Umbilical cord (tissue), 1 donor: ENCODE measurements at regions not wholly inside any gene's neighbourhood (a gene's known extent, or its start where the extent isn't known, plus 50 kb on each side); places are given as distances from the start of the nearest gene placed in this dataset.

Experiments
- DNase-seq: peaks from one replicate; pipeline ENCODE4 v3.0.0-alpha.2; 2015; ENCODE audit warnings: low spot score

DNA sequence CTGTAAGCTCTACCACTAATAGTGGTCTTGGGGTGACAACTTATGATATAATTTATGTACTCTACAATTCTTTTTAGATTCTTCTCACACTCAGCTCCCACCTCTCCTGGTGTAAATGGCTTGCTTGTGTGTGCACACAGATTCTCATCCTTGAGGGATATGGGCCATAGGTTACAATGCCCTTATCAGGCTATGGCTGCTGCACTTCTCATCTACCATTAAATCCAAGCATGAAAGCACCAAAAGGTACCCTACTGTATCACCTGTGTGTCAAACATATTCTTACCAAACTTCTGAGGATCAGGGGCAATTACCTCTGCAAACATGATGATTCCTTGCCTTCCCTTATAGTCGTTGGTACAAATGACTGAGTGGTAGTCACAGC is 891.9 kb downstream of the SQOR start:
- DNase-seq: no peak

DNA sequence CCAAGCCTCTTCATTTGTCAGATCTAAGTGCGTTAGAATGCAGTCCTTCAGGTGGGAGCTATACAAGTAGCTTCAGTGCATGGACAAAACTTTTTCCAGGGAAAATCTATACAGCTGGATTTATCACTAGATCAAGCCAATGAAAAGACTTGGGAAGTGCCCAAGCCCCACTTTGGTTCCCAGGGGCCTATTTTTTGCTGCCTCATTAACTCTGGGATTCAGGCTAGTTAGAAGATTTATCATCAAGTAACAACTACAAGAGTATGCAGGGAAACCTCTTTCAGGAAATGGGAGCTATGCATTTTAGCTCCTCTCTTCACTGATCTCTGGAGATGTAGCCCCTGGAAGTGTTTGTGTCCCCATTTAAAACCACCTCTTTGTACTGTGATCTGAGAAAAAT is 908.8 kb downstream of the SQOR start:
- no peak for DNase-seq

DNA sequence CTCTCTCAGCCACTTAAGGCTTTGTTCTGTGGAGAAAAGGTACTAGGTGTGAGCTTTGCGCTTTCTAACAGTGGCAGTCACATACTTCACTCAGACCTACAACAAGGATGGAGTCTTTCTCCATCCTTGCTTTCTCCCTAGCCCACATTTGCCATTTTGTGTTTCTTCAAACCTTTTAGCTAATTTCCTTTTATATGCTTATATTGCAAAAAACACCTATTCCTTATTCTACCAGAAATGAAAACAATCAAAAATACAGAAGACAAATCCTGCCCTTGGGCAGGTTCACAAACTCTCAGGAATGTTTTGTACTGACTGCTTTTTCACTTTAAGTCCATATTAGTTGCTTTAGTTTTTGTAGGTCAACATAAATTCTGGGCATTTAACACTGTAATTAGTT is 914.2 kb downstream of the SQOR start:
- DNase-seq: no peak

DNA sequence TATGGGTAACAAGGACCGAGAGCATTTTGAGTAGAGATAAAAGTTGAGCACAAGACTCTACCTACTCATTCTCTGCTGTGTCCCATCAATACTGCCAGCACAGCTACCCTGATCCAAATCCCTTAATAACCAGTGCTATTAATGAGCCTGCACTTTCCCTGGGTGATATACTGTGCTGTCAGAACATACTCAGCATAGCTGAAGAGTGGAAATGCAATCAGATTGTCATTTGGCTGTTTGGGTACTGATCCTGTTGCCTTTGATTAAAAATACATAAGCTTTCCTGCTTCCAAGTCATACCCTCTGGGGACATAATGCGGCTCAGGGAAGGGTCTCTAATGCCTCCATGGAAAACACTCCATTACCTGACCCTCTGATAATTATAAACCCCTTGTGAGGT is 917.5 kb downstream of the SQOR start:
- DNase-seq: no peak

DNA sequence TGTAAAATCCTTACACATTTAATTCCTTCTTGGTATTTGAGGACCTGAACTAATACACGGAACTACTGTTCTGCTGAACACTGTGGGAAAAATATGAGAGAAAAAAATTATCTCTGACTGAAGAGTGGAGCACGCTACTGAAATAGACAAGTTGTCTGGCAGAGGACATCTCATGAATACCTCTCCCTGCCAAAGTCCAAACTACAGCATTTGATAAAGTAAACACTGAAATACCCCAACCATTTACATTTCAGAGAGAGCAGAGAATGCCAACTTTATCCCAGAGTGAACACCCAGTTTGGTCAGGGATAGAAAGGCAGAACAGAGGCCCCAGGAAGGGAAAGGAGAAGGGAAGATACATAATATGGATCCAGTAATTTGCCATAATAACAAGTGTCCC is 920.7 kb downstream of the SQOR start:
- no peak for DNase-seq

DNA sequence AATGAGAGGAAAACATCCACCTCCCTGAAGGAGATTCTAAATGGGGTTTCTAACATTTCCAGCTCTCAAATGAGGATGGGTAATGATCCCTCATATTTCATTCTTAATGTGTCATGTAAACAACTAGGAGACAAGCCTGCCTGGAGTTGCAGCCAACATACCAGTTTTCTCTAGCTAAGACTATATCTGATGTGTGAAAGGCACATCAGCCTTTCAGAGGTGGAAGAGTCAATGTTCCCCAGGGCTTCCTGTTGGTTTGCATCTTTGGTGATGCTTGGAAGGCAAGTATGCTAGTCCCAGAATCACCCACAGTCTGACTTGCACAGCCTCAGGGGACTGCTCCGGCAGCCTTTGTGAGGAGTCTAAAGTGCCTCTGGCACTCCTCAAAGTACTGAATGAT is 921.2 kb downstream of the SQOR start:
- no peak for DNase-seq

DNA sequence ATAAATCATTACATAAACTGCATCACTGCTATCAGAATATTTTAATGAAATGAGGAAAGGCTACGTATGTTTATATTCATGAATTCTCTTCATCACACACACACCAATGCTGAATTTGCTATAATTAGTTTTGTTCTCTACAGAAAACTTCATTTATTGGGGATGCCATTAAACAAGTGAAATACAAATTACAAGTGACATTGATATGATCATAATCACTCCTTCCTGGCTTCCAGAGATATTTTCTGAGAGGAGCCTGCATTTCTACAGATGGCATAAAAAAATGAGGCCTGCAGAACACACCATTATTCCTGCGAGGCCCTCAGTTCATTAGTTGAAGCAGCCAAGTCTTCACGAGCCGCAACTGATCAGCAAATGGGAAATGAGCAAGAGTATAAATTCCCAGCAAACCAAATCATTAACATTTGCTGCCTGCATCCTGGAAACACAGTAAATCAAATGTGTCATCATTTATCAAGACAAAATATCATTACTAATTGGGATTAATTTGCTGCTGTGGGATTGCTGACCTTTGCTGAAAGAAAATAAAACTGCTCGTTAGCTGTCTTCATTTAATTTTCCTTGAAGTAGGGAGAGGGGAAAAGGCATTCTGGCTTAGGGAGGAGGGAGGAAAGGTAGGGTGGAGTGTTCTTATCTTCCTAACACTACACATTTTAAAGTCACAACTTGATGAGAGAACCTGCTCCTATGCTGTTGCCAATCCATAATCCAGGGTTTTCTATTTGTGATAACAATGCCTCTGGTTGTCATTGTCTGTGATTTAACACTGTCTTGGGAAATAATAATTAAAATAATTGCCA is 921.9 kb downstream of the SQOR start:
- DNase-seq: no peak

DNA sequence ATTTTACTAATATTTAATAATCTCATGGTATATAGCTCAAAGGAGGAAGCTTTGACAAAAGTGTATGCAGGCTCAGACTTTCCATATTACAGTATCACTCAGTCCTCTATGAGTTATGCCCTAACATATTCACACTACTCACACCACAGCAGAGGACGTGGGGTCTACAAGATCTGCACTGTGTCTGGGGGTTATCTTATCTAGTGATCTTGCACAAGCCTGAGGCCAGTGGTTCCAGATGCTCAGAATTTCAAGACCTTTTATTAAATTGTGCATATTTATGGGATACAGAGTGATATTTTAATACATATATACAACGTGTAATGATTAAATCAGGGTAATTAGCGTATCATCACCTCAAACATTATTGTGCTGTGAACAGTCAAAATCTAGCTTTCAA is 933.1 kb downstream of the SQOR start:
- no peak for DNase-seq

DNA sequence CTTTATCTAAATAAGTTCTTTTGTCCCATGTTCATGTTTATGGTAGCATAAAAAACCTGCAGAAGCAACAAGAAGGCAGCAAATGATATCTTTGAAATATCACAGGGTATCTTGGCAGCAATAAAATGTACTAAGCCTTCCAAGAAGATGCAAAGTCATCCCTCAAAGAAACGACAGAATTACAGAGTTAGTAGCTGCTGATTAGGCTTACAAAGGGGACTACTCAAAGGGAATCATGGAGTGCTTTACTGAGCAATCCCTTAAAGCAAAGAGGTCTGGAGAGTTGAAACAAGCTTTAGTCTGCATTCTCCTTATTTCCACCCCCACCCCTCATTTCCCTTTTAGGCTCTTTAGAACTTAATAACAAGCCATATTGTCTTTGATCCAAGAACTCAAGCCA is 935.0 kb downstream of the SQOR start:
- DNase-seq: peak; percentile 98

DNA sequence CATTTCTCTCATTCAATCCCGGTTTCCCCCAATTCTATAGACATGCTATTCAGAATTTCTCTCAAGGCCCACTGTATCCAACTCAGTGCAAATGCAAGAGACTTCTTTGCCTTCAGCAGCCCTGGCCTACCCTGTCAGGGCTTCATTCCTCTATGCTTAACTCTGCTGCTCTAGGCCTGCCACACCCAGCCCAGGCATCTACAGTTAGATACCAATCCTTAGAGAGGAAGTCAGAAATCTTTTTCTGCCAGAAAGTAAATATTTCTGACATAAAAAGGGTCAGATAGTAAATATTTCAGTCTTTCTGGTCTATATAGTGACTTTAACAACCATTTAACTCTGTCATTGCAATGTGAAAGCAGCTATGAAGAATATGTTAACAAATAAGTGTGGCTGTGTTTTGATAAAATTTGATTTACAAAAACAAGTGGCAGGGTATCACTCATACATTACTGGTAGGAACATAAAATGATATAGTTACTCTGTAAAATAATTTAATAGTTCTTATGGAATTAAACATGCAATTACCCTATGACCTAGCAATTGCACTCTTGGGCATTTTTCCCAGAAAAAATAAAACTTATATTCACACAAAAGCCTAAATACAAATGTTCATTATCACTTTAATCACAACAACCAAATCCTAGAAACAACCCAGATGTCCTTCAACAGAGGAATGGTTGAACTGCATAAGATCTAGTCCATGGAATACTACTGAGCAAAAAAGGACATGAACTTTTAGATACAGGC is 942.0 kb downstream of the SQOR start:
- DNase-seq: peak; percentile 91

DNA sequence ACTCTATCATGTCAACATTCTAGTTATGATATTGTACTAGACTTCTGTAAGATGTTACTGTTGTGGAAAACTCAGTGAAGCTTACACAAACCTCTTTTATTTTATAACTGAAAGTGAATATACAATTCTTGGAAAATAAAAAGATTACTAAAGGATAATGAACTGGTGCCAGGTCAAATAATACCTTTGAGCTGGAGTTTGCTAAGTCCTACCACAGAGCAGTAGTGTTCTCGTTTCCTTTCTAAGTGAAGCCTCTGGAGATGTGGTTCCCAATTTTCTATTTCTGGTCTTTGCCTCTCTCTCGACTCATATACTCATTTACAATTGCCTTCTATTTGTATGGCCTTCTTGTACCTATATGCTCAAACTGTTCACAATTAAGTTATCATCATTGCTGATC is 942.9 kb downstream of the SQOR start:
- DNase-seq: no peak

DNA sequence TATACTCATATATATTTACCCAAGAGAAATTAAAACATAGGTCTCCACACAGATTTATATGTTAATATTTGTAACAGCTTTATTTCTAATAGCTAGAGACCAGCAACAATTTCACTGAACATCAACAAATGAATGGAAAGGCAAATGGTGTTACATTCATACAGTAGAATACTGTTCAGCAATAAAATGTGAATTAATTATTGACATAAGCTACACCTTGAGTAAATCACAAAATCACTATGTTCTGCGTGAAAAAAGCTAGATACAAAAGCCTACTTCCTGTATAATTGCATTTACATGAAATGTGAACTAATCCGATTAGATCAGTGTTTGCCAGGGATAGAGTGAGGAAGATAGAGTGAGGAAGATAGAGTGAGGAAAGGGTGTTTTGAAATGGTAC is 945.7 kb downstream of the SQOR start:
- no peak for DNase-seq

DNA sequence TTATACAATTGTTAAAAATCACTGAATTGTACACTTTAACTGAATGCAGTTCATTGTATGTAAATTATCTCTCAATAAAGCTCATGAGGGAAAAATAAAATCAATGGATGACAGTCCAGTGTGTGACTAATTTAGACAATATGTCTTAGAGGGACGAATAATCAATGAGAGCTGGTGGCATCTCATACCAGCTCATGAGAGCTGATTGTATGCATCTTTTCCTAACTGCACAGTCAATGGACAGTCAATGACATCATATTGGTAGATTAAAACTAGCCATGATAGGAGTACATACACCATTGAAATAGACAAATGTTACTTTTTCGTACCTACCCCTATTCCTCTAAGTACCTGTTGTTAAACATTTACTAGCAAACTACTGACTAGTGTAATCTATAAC is 946.1 kb downstream of the SQOR start:
- DNase-seq: no peak

DNA sequence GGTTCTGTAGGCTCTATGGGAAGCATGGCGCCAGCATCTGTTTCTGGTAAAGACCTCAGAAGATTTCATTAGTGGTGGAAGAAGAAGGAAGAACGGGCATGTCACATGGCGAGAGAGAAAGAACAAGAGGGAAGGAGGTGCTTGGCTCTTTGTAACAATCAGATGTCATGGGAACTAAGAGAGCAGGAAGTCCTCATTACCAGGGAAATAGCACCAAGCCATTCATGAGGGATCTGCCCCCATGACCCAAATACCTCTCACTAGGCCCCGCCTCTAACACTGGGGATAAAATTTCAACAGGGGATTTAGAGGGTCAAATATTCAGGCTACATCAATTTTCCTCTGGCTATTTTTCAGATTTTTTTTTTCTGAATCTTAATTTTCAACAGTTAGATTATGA is 954.3 kb downstream of the SQOR start:
- DNase-seq: no peak

DNA sequence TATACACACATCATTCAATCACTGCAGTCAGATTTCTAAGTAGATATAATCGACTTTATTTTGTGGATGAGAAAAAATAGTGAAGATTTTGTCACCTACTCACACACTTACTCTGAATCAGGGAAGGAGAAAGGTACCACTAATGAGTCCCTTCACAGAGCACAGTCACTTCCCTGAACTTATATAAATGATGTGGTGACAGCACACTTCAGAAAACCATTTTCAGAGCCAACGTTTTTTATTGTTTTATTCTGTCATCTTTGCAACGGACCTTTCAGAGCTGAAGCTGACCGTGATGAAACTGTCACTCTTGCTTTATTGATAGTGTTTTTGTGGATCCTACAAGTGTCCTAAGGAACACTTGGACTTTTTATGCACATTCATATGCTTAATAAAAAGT is 956.6 kb downstream of the SQOR start:
- DNase-seq: no peak

DNA sequence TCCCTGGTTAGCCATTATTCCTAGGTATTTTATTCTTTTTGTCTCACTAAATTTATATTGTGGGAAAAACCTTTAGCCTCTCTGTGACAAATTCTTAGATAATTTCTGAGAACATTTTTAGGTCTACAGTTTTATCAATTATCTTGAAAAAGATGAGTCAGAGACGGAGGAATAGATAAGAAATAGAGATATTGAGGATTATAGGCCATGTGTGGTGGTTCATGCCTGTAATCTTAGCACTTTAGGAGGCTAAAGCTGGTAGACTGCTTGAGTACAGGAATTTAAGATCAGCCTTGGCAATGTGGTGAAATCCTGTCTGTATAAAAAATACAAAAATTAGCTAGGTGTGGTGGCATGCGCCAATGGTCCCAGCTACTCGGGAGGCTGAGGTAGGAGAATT is 960.2 kb downstream of the SQOR start:
- peak; percentile 66 for DNase-seq

DNA sequence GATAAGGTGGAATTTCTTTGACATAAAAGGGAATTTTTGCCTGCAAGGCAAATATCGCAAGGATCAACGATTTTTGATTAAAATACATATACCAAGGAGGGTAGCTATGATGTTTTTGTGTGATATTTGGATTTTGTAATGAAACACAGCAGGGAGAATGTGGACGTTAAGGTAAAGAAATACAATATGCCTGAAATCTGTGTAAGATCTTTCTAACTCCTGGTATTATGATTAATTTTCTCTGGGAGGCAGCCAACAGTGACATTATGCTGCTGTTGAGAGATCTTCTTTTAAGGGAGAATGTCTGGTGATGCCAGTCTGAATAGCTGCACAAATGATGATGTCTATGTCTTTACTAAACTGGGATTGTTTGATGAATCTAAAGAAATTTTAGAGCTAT is 972.2 kb downstream of the SQOR start:
- peak; percentile 81 for DNase-seq

DNA sequence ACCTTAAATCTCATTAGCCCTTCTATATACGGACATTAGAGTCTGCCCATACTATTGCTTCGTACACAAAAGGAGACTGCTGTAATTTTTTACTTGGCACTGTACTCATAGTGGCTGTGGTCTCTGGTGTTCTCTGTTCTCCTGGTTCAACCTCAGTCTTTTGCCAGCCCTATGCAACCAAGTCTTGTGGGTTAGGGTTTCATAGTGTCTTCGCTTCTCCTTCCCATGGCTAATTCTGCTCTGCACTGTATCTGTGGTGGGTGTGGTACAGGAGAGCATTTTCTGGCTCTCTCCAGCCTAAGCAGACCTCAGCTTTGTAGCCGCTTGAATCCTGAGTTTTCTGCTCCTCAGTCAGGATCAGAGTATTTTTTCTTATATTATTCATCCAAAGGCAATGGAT is 981.2 kb downstream of the SQOR start:
- no peak for DNase-seq

DNA sequence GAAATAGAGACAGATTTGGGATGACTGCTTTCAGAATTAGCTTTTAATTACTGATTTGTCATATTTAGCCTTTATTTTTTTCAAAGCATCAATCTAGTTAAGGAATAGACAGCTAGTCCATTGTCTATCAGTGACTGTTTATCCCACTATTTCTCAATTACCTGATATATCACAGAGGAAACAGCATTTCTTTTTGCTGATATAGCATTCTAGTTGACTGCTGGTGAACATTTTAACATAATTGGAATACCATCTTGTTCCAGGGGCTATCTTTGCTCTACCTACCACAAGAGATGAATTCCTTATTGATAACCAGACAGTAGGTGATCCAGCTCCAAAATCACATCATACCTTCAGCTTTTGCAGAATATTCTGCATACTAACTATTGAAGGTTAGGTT is 982.7 kb downstream of the SQOR start:
- no peak for DNase-seq

DNA sequence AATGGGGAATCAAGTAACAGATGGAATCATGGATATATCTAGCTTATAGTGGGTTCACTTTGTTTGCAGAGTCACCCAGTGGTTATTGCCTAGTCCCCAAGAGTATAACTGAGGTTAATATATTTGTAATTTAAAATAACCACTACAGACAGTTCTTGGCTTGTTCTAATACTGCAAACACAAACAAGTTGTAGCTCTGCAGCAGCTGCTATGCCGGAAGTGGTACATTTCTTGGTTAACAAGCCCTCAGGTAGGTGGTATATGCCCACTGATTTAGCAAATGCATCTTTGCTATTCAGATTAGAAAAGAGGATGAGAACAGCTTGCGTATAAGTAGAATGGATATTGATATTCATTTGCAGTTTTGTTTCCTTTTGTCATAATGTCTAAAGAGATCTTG is 984.2 kb downstream of the SQOR start:
- no peak for DNase-seq

DNA sequence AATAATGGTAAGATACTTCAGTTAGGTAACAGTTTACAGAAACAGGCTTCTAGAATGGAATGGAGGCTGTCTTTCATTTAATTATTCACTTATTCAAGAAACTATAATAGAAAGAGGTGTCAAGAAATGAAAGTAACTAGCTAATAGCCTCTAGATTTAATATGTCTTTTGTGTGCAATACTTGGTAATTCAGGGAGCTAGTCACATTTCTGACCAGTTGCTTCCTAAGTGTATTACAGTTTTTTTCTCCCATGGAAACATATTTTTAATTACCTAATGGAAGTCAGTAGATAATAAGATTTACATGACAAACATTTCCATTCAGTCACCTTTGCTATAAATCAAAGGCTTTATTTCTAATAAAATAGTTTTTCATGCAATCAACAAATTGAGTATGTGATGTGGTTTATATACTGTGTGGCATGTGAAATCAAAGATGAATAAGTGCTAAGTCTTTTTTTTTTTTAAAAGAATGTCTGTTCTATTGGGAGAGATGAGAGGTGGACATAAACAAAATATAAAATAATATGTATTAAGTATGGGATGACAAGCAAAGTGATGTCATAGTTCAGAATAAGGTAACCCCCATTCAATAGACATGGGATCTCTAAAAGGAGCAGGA is 985.7 kb downstream of the SQOR start:
- DNase-seq: no peak

DNA sequence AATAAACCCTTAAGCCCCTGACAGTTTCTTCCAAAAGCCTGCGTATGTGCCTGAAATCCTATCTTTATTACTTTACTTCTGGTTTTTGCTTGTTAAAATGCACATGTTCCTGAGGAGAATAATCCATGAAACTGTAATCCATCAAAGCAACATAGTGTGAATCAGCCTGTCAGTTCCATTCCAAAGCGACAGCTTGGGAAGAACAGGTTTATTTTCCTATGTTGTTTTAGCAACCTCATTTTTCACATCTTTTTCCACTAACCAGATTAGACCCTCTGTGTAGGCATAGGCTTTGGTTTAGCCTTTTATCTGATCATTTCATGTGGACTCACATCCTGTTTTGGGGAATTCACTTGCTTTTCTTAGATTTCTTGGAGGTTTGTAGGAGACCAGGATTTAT is 988.0 kb downstream of the SQOR start:
- DNase-seq: peak; percentile 37

DNA sequence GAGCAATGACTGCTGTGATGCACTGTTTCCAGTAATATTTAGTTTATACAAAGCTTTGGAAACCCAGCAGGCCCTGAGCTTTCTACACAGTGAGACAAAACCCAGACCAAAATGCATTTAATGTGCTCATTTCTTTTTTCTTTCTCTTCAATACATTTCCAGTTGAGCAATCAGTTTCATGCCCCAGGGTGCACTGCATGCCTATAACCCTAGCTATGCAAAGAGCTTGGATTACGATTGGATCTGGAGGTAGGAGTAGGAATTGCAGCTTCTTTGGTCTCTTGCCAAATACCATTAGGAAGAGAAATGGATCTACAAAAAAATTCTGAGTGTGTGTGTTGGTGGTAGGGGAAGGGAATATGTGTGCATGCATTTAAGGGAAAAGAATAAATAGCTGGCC is 1001.4 kb downstream of the SQOR start:
- peak; percentile 85 for DNase-seq
